ENCODE measurements at regions not wholly inside any gene's neighbourhood (a gene's known extent, or its start where the extent isn't known, plus 50 kb on each side); places are given as distances from the start of the nearest gene placed in this dataset.

GRCh38 chr16:73198481-73198880 is 150.6 kb upstream of the ZFHX3 start:
- no peak for DNase-seq (ENCODE audit: low read depth)

GRCh38 chr16:73197598-73197997 is 149.7 kb upstream of the ZFHX3 start:
- H3K4me3 ChIP-seq (ENCODE audit: low read depth, low read length): no peak overlapping the region
- DNase-seq (ENCODE audit: low read depth): no peak
- TF ChIP-seq CTCF (IDR thresholded peaks at IDR 0.05; ENCODE audit: low read depth, low read length, missing control alignments): no peak
- in situ Hi-C loops (cut with HindIII; ENCODE audit: low sequenced_read_pairs): no loop called here

More at GRCh38 chr16:73198481-73198880, 150.6 kb upstream of the ZFHX3 start:
- in situ Hi-C loops (cut with HindIII; ENCODE audit: low sequenced_read_pairs): no loop called here
- no peak overlapping the region for H3K4me3 ChIP-seq (ENCODE audit: low read depth, low read length)
- no peak for TF ChIP-seq CTCF (IDR thresholded peaks at IDR 0.05; ENCODE audit: low read depth, low read length, missing control alignments)

GRCh38 chr16:73196670-73197069 is 148.7 kb upstream of the ZFHX3 start:
- in situ Hi-C loops (cut with HindIII; ENCODE audit: low sequenced_read_pairs): no loop called here
- peak; percentile 58 for TF ChIP-seq CTCF (IDR thresholded peaks at IDR 0.05; ENCODE audit: low read depth, low read length, missing control alignments)
- H3K4me3 ChIP-seq (ENCODE audit: low read depth, low read length): no peak overlapping the region
- DNase-seq (ENCODE audit: low read depth): peak; percentile 35

- H3K4me3 ChIP-seq (ENCODE audit: low read depth, low read length): no peak overlapping the region
Measured at GRCh38 chr16:73193464-73193863, 145.5 kb upstream of the ZFHX3 start.

GRCh38 chr16:73192232-73192894 is 144.4 kb upstream of the ZFHX3 start:
- TF ChIP-seq CTCF (IDR thresholded peaks at IDR 0.05; ENCODE audit: low read depth, low read length, missing control alignments): no peak
- in situ Hi-C loops (cut with HindIII; ENCODE audit: low sequenced_read_pairs): no loop called here
- H3K4me3 ChIP-seq (ENCODE audit: low read depth, low read length): no peak overlapping the region
- DNase-seq (ENCODE audit: low read depth): no peak

More at GRCh38 chr16:73193464-73193863, 145.5 kb upstream of the ZFHX3 start:
- in situ Hi-C loops (cut with HindIII; ENCODE audit: low sequenced_read_pairs): no loop called here
- TF ChIP-seq CTCF (IDR thresholded peaks at IDR 0.05; ENCODE audit: low read depth, low read length, missing control alignments): no peak
- DNase-seq (ENCODE audit: low read depth): no peak

GRCh38 chr16:73191660-73192046 is 143.7 kb upstream of the ZFHX3 start:
- TF ChIP-seq CTCF (IDR thresholded peaks at IDR 0.05; ENCODE audit: low read depth, low read length, missing control alignments): no peak
- DNase-seq (ENCODE audit: low read depth): no peak
- H3K4me3 ChIP-seq (ENCODE audit: low read depth, low read length): no peak overlapping the region
- in situ Hi-C loops (cut with HindIII; ENCODE audit: low sequenced_read_pairs): no loop called here

Data from astrocyte of the cerebellum (primary cell).